ENCODE measurements at regions not wholly inside any gene's neighbourhood (a gene's known extent, or its start where the extent isn't known, plus 50 kb on each side); places are given as distances from the start of the nearest gene placed in this dataset.

- TF ChIP-seq POLR2AphosphoS5 (IDR thresholded peaks at IDR 0.05; ENCODE audit: low read depth, low read length) = no peak
- no peak for TF ChIP-seq TAF1 (IDR thresholded peaks at IDR 0.05; ENCODE audit: borderline replicate concordance, low read depth, low read length)
Observed at GRCh38 chr1:221636096-221636495, 105.8 kb downstream of the DUSP10 start.
